ENCODE measurements at regions not wholly inside any gene's neighbourhood (a gene's known extent, or its start where the extent isn't known, plus 50 kb on each side); places are given as distances from the start of the nearest gene placed in this dataset.

DNA sequence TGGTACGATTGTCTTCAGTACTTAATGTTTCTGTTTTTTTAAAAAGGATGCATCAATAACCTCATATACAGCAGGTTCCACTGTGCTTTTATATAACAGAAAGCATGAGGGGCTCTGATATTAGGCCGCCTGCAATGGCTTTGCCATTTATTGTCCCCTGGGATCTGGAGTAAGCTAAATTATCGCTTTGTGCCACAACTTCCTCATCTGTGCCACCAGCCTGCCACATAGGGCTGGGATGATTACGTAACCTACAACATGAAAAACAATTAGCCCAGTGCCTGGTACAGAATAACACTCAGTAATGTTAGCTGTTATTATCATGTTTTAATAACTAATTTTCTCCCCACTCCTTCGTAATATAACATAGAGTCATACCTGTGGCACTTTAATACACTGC lies 65.5 kb upstream of the TRIM2 start:
- no peak for DNase-seq (ENCODE audit: low spot score)

DNA sequence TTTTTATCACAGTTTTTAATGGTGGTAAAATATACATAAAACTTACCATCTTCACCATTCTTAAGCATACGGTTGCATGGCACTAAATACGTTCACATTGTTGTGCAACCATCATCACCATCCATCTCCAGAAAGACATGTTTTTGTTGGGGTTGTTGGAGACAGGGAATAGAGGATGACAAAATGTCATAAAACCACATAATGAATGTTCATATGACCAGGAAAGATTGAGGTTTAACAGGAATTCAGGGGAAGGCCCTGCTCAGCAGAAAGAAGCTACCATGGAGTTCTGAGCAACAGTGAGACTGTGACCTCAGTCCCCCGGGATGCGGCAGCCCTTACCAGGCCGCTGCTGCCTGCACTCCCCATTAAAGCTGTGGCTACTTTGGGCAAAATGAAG lies 63.9 kb upstream of the TRIM2 start:
- DNase-seq (ENCODE audit: low spot score): no peak

DNA sequence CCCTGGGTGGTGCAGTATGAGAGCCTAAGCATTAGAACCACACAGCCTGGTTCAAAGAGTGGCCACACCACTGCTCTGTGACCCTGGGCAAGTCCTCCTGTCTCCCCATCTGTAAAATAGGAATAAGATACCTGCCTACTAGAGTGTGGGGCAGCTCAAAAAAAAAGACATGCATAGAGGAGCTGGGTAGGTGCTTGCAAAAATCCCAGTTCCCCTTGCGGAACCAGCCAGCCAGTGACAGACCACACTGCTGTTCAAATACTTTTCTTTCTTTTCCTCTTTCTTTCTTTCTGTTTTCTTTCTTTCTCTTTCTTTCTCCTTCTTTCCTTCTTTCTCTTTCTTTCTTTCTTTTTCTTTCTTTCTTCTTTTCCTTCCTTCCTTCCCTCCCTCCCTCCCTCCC lies 63.0 kb upstream of the TRIM2 start:
- DNase-seq (ENCODE audit: low spot score): no peak

DNA sequence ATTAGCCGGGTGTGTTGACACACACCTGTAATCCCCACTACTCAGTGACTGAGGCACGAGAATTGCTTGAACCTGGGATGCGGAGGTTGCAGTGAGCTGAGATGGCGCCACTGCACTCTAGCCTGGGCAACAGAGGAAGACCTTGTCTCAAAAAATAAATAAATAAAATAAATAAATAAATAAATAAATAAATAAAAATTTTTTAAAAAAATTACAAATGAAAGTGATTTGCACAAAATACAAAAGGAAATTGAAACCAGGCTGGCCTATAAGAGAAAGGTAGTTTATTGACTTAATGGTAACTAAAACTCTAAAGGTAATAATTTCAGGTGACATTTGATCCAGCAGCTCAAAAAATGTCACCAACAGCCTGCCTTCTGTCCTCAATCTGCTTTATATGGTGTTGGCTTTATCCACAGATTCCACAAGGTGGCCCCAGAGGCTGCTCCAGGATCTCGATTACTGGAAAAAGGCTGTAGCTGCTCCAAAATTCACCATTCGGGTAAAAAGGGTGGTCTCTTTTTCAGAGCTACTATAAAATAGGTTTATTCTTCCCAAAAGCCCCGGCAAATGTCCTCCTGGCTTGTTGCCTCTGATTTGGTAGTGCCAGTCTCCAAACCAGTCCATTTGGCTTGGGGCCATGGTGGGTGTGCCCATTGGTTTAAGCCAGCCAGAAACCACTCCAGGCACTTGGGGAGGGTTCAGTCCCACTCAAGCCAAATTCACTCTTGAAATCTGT lies 61.4 kb upstream of the TRIM2 start:
- DNase-seq (ENCODE audit: low spot score): peak; percentile 88

DNA sequence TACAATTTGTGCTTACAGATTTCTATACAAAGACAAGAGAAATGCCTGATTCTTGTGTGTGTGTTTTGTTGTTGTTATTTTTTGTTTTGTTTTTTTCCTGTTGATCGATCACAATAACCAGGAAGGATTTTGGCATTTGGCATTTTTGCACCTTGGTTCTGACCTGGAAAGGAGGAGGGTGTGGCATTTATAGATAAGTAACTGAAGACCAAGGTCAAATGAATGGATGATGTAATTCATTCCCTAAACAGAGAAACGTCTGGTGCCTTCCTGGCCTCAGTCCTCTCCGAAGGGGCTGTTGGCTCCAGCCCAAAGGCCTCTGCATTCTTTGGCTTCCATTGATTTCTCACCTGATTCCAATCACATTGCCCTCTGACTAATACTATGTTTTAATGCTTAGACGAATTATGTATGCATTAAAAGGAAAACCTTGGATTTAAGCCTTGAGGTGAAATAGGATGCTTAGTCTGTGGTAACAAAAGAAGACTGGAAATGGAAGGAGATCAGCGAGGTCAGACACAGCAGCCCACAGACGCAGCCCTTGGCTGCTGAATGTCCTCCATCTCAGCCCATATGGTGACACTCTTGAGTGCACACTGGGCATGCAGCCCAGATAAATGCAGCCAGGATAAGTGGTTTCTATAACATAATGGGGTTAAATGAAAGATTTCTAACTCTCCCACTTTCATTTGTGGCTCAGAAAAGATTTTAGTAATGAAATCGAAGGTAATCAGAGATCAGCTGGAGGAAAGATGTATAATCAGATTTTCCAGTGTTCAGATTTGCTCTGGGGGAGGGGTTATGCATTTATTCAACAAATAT lies 60.5 kb upstream of the TRIM2 start:
- DNase-seq (ENCODE audit: low spot score): peak; percentile 41

DNA sequence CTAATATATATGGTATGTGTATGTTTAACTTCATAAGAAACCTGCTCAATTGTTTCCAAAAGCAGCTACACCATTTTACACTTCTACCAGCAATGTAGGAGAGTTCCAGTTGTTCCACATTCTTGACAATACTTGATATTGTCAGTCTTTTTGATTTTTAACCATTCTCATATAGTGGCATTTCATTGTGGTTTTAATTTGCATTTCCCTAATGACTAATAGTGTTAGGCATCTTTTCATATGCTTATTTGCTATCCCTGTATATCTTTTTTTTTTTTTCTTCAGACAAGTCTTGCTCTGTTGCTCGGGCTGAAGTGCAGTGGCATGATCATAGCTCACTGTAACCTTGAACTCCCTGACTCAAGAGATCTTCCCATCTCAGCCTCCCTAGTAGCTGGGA lies 58.2 kb upstream of the TRIM2 start:
- no peak for DNase-seq (ENCODE audit: low spot score)

DNA sequence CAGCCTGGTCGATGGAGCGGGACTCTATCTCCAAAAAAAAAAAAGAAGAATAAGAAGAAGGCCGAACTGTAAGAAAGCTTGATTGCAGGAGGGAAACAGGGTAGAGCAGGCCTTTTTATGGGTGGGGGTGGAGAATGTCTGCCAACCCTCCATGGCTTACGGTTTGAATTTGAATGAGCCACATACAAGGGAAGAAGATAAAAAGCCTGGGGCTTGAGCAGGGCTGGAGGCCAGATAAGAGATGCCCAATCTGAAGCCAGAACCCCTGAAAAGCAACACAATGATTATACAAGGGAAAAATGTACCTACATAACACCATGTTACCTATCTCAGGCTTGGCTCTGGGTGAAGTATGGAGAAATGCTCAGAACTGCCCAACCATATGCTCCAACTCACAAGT lies 57.3 kb upstream of the TRIM2 start:
- no peak for DNase-seq (ENCODE audit: low spot score)

DNA sequence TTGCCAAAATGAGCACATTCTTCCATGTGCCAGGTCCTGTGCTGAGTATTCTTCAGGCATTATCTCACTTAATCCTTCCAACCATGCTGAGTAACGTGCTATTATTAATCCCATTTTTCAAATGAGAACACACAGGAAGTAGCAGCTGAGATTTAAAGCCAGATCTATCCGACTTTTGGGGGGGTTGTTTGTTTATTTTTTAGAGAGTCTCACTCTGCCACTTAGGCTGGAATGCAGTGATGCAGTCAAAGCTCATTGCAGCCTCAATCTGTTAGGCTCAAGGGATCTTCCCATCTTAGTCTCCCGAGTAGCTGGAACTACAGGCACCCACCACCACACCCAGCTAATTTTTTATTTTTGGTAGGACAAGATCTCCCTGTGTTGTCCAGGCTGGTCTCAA lies 55.5 kb upstream of the TRIM2 start:
- no peak for DNase-seq (ENCODE audit: low spot score)

DNA sequence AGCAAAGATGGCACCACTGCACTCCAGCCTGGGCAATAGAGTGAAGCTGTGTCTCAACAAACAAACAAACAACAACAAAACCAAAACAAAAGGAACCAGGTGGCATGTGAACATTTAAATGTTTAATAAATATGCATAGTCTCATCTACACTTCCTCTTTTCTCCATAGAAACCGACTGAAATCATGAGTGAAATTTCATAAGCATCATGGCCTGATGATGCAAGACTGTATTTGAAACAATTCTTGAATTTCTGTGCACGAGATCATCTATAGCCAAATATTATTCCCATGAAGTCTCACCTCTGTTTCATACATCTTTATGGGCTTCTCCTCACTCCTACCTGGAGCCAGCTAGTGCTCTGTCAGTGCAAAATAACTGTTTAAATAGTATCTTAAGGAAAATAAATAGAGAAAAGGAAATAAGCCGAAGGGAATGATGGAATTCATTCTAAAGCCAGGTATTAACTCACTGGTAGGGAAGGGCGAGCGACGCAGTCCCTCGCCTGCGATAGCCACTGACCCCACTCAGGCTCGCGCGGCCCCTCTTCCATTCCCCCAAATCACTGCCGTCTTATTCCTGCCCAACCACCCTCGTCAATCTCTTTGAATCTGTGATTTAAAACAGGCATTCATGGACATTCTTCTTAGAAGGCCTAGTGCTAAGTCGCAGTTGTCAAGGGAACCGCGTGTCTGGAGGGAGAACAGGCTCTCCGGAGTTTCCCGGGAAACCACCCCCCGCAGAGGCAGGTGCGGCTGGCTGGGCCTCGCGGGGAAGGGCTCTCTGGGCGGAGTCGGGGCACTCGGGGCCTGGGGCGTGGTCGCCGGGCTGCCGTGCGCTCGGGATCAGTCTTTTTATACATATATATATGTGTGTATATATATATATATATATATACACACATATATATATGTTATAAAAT lies 52.4 kb upstream of the TRIM2 start:
- DNase-seq (ENCODE audit: low spot score): peak; percentile 80

DNA sequence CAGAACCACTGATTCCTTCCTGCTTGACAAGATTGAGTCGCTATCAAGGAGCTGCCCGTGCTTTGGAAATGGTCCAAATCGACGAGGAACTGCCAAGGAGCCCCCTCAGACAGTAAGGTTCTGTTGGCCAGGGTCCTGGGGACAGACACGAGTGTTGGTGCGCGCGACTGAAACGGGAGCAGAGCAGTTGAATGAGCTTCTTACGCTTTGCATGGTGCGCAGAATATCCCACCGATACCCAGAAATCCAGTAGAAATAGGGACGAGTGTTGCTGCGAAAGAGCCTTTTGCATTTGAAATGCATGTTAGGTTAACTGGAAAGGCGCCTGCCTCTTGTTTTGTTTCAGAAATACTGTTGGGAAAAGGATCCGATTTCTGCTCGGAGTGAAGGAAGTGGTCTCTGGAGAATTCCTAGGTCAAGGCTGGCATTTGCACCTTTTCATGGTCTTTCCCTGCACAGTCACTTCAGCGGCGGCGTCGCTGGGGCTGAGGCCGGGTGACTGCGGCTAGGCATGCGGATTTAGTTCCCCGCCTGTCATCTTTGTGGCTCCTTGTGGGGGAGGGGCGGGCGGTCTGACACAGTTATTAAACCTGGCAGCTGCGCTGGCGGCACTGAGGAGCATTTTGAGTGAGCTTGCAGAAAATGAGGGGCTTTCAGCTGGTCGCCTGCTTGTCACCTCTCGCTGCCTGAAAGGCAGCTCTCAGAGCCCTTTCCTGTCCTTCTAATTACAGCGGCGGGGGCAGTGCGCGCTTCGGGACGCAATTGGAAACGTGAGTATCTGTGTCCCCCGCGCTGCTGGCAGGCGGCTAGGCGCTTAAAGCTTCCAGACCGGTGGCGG lies 51.5 kb upstream of the TRIM2 start:
- DNase-seq (ENCODE audit: low spot score): peak; percentile 44

DNA sequence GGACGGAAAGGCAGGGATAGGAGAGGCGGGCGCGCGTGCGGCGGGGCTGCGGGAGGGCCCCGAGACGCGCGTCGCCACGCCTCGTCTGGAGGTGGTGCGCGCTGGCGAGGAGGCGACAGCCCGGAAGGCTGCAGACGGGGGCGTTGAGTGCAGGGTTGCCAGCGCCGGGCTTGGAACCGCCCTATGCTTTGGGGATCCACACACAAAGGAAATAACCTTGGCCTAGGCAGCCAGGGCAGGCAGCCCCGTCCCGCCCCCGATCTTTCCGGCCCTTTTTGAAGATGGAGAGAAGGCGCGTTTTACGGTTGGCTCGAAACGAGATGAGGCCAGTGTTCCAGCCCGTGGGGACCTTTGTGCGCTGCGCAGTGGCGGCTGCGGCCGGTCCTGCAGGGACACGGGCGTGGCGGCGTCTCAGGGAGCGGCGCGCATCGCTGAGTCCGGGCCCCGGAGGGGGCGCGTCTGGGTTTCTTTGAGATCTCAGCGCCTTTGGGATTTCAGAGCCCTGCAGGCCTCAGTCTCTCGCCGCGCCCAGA lies 50.8 kb upstream of the TRIM2 start:
- DNase-seq (ENCODE audit: low spot score): peak; percentile 51

DNA sequence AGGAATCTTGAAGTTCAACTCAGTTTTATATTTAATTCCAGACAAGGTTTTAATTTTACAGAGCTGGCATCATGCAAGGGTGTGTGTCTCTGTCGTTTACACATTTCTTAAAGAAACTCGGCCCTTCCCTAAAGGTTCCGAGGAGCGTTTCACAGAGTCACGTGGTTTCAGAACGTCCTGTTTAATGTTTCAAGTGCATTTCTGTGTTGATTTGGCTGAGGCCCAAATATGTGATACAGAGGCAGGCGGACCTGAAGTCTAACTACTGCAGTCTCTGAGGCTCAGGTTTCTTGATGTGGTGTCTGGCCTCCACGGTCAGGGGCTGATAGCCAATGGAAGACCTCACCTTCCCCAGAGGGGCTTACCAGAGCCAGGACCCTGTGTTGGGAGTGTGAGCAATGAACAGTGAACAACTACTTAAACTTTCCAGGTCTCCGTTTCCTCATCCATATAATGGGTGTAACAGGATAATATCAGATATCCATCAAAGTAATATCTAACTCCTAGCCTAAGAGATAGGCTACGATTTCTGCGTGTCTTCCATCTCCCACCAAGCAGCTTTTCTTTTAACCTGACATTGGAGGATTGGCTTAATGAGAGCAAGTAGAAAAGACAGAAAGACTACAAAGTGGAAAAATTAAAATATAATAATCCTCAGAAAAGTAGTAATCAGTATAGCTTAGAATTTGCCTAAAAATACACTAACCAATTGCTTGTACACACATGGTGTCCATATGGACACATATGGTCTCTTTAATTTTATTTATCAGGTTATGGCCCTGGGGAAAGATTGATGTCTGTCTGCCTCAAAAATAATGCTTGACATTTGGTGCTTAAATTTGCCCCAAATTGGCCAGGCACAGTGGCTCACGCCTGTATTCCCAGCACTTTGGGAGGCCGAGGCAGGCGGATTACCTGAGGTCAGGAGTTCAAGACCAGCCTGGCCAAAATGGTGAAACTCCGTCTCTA lies 50.0 kb upstream of the TRIM2 start:
- DNase-seq (ENCODE audit: low spot score): no peak

Measured in cerebellar cortex (tissue), 1 donor.